GM21723 (cell line): ENCODE measurements at regions not wholly inside any gene's neighbourhood (a gene's known extent, or its start where the extent isn't known, plus 50 kb on each side); places are given as distances from the start of the nearest gene placed in this dataset.
A peak's percentile ranks its signal among the peaks of the same experiment; 100 is the strongest.
"Not testable (repeated sequence)": the region's sequence is repeated elsewhere in the genome, so short reads cannot be mapped to it uniquely, and the experiment has no call there.

Experiments
- ATAC-seq: cut with Tn5 transposase; IDR thresholded peaks from one replicate; pipeline ENCODE4 v1.9.1; 2021; ENCODE audit warnings: mild to moderate bottlenecking, moderate library complexity; ENCODE audit not compliant: unreplicated experiment

- no peak for ATAC-seq
Observed at GRCh38 chr7:149607683-149608082, 110.1 kb upstream of the ZNF746 start.

- no peak for ATAC-seq
Observed at GRCh38 chr7:149606826-149607225, 109.2 kb upstream of the ZNF746 start.

GRCh38 chr7:149605696-149606095, 108.1 kb upstream of the ZNF746 start:
- ATAC-seq, result no peak

GRCh38 chr7:149604521-149604920, 106.9 kb upstream of the ZNF746 start:
- no peak for ATAC-seq

GRCh38 chr7:149600669-149601330, 103.2 kb upstream of the ZNF746 start:
- ATAC-seq, result peak; percentile 93

- peak; percentile 53 for ATAC-seq
Observed at GRCh38 chr7:149599636-149600206, 102.1 kb upstream of the ZNF746 start.

- ATAC-seq, result no peak
Observed at GRCh38 chr7:149598721-149599308, 101.2 kb upstream of the ZNF746 start.

GRCh38 chr7:149597789-149598188, 100.2 kb upstream of the ZNF746 start:
- not testable (repeated sequence) for ATAC-seq

- ATAC-seq, result no peak
Observed at GRCh38 chr7:149595541-149595940, 97.9 kb upstream of the ZNF746 start.

GRCh38 chr7:149595078-149595477, 97.5 kb upstream of the ZNF746 start:
- ATAC-seq, result no peak

GRCh38 chr7:149588930-149589329, 91.3 kb upstream of the ZNF746 start:
- no peak for ATAC-seq

- ATAC-seq, result no peak
Observed at GRCh38 chr7:149586646-149587645, 89.3 kb upstream of the ZNF746 start.

- ATAC-seq, result no peak
Observed at GRCh38 chr7:149584530-149584929, 86.9 kb upstream of the ZNF746 start.

- ATAC-seq, result no peak
Observed at GRCh38 chr7:149584009-149584408, 86.4 kb upstream of the ZNF746 start.

- no peak for ATAC-seq
Observed at GRCh38 chr7:149580328-149580727, 82.7 kb upstream of the ZNF746 start.

- not testable (repeated sequence) for ATAC-seq
Observed at GRCh38 chr7:149579365-149579764, 81.8 kb upstream of the ZNF746 start.

GRCh38 chr7:149574428-149574827, 76.8 kb upstream of the ZNF746 start:
- not testable (repeated sequence) for ATAC-seq

GRCh38 chr7:149573519-149573918, 75.9 kb upstream of the ZNF746 start:
- no peak for ATAC-seq

- ATAC-seq, result not testable (repeated sequence)
Observed at GRCh38 chr7:149572920-149573319, 75.3 kb upstream of the ZNF746 start.

GRCh38 chr7:149570784-149571183, 73.2 kb upstream of the ZNF746 start:
- ATAC-seq, result no peak

GRCh38 chr7:149569726-149570422, 72.3 kb upstream of the ZNF746 start:
- ATAC-seq, result no peak
